Activated CD8-positive, alpha-beta memory T cell treated with anti-CD3 and anti-CD28 coated beads, Interleukin-2, amount 10 ng/mL, durations not matched to agents 7 days and 5 days (primary cell): ENCODE measurements at regions not wholly inside any gene's neighbourhood (a gene's known extent, or its start where the extent isn't known, plus 50 kb on each side); places are given as distances from the start of the nearest gene placed in this dataset.

ENCODE experiments used
- ATAC-seq: fragments of 150-1000 bp; cut with Tn5 transposase; one replicate; pipeline ENCODE4 v1.10.0; 2021; ENCODE audit warnings: moderate library complexity
- CTCF ChIA-PET: fragments of 350-600 bp; sonication (Branson Sonifier 250); formaldehyde crosslinking; loops from one replicate; lab custom pipeline; 2021; ENCODE audit warnings: antibody characterized with exemption; lab: Charles Lee
- DNase-seq: peaks from one replicate; pipeline ENCODE4 v3.0.0-alpha.2; 2020
- H3K27ac Mint-ChIP-seq: one replicate; pipeline ENCODE4 v1.8.0; 2021; ENCODE audit warnings: mild to moderate bottlenecking, mixed read lengths
- H3K27me3 Mint-ChIP-seq: one replicate; pipeline ENCODE4 v1.8.0; 2021; ENCODE audit warnings: mixed read lengths
- H3K36me3 Mint-ChIP-seq: one replicate; pipeline ENCODE4 v1.8.0; 2021; ENCODE audit warnings: mild to moderate bottlenecking, mixed read lengths
- H3K4me1 Mint-ChIP-seq: one replicate; pipeline ENCODE4 v1.8.0; 2021; ENCODE audit warnings: mixed read lengths
- H3K4me3 Mint-ChIP-seq: one replicate; pipeline ENCODE4 v1.8.0; 2021; ENCODE audit warnings: mild to moderate bottlenecking, moderate library complexity, mixed read lengths
- H3K9me3 Mint-ChIP-seq: one replicate; pipeline ENCODE4 v1.8.0; 2022; ENCODE audit warnings: low read depth, mixed read lengths

DNA sequence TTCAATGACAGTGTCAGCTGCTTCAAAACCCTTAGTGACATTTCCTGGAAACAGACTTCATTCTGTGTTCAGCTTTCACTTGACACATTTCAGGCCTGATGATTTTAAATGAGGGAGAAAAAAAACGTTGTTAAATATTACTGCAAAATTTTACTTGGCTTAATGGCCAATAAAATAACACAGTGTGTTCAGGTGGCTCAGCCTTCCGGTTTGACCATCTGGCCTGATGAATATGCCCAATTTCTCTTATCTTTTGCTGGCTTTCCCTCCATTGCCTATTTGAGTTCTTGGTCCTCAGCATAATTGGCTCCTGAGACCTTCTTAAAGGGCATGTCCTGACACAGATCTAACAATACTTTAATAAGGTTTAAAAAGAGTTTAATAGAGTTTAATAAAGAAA lies 462.4 kb downstream of the ADRA2A start:
- Mint-ChIP-seq H3K9me3 (no peaks in the 10 kb centered on the region), H3K27me3 (peaks cover 3% of the 10 kb centered on the region), H3K27ac (no peak overlapping the region), H3K36me3 (no peaks in the 10 kb centered on the region), H3K4me1 (no peaks in the 10 kb centered on the region), H3K4me3 (no peak overlapping the region)
- CTCF ChIA-PET: no interaction called here
- DNase-seq: no peak
- ATAC-seq: no peak

DNA sequence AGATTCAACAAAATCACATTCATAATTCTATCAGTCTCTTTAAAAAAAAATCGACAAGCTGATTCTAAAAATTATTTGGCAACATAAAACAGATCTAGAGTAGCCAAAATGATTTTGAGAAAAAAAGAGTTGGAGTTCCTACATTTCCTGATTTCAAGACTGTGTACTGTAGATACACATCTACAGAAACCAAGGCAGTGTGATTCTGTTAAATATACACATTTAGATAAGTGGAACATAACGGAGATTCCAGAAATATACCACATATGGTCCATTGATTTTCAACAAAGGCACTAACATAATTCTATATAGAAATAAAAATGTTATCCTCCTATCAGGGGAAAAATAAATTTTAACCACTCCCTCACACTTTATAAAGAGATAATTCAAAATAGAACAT lies 467.0 kb downstream of the ADRA2A start:
- DNase-seq: no peak
- H3K9me3 Mint-ChIP-seq: no peaks in the 10 kb centered on the region
- CTCF ChIA-PET: no interaction called here
- no peak overlapping the region for H3K27ac Mint-ChIP-seq
- no peaks in the 10 kb centered on the region for H3K27me3 Mint-ChIP-seq
- no peak overlapping the region for H3K4me3 Mint-ChIP-seq
- no peaks in the 10 kb centered on the region for H3K36me3 Mint-ChIP-seq
- ATAC-seq: no peak
- no peaks in the 10 kb centered on the region for H3K4me1 Mint-ChIP-seq

DNA sequence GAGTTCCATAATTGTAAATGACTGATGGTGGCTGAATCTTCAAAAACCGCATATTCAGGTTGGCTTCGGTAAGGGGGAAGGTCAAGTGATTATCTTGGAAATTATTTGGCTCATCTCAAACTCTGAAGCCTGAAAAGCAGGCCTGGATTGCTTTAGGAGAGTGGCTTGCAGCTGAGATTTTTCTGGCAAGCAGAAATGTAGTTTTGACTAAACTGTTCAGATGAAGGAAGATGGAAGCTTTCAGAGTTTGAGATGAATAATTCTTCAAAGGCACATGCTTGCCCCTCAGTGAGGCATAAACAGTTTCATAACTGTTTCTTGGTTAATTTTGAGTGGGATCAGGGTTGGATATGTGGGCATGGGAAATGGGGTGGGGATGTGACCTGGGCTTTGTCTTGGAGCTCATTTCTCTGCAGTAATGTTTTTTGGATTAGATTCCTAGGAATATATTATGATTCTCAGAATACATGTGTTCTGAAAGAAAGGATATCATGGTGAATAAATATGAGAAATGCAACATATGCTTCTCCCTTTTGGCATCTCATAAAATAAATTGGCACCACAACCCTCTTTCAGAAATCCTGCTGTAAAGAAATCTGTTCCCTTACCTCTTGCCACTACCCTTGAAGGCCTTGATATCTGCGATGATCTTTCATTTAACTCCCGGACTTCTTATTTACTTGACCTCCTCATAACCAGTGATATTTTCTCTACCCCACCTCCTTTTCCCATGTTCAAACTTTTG lies 469.2 kb downstream of the ADRA2A start:
- no peaks in the 10 kb centered on the region for H3K36me3 Mint-ChIP-seq
- no peak overlapping the region for H3K4me3 Mint-ChIP-seq
- no peak for ATAC-seq
- CTCF ChIA-PET: no interaction called here
- no peaks in the 10 kb centered on the region for H3K9me3 Mint-ChIP-seq
- no peak for DNase-seq
- no peaks in the 10 kb centered on the region for H3K27me3 Mint-ChIP-seq
- H3K27ac Mint-ChIP-seq: no peak overlapping the region
- H3K4me1 Mint-ChIP-seq: no peaks in the 10 kb centered on the region

DNA sequence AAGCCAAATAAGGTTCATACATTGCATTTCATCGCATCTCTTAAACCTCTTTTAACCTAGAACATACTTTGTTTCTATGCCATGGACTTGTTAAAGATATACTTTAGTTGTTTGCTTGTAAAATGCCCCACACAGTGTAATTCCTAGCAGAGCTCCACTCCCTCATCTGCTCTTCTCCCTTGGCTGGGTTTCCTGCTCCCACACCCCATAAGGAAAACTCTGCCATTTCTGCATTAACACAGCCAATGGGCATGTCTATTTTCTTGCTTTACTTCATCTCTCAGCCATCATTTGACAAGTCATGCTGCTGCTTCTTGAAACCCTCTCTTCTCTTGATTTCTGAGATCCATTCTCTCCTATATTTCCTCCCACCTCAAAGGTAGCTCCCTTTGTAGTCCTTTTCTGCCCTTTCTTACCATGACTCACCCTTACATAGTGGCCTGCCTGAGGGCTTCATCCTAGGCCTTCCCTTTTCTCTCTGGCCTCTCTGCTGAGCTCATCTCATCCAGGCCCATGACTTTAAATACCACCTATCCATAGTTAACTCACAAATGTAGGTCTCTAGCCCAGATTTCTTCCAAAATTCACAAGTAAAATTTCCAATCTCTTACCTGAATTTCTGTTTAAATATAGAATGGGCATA lies 471.4 kb downstream of the ADRA2A start:
- CTCF ChIA-PET: no interaction called here
- Mint-ChIP-seq H3K9me3 (no peaks in the 10 kb centered on the region), H3K4me1 (no peaks in the 10 kb centered on the region), H3K36me3 (no peaks in the 10 kb centered on the region), H3K4me3 (no peak overlapping the region), H3K27me3 (no peaks in the 10 kb centered on the region), H3K27ac (no peak overlapping the region)
- DNase-seq (no peak), ATAC-seq (no peak)

DNA sequence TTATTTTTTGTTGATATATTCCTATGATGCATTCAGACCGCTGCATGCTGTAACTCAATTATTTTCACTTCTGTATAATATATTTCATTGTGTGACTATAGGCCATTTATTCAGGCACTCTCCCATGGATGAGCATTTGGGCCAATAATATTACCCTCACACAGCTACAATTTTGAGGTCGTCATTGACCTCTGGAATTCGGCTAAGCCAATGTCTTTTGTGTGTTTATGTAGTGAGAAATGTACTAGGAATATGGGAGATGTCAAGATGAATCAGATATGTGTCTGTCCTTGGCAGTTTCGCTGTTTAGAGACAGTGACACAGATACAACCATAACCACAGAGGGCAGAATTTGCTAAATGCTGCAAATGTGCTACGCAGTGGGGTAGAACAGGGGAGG lies 474.2 kb downstream of the ADRA2A start:
- ATAC-seq (no peak), DNase-seq (no peak)
- Mint-ChIP-seq H3K27me3 (no peaks in the 10 kb centered on the region), H3K27ac (no peak overlapping the region), H3K9me3 (no peaks in the 10 kb centered on the region), H3K36me3 (no peaks in the 10 kb centered on the region), H3K4me3 (no peak overlapping the region), H3K4me1 (no peaks in the 10 kb centered on the region)
- CTCF ChIA-PET: no interaction called here

DNA sequence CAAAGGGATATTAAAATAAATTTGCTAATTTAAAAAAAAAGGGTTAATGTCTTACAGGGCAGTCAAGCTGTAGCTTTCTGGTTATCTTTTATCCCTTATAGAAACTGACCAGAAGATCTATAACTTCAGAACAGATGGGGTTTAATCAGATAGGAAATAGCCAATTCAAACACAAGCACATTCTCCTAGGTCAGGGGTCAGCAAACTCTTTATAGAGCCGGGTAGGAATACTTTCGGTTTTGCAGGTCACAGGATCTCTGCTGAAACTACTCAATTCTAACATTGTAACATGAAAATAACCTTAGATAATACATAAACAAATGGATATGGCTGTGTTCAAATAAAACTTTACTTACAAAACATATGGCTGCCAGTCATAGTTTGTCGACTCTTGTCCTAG lies 479.8 kb downstream of the ADRA2A start:
- ATAC-seq (no peak), DNase-seq (no peak)
- Mint-ChIP-seq H3K36me3 (no peaks in the 10 kb centered on the region), H3K27ac (no peak overlapping the region), H3K4me3 (no peak overlapping the region), H3K27me3 (peaks cover 5% of the 10 kb centered on the region), H3K9me3 (no peaks in the 10 kb centered on the region), H3K4me1 (no peaks in the 10 kb centered on the region)
- CTCF ChIA-PET: no interaction called here

DNA sequence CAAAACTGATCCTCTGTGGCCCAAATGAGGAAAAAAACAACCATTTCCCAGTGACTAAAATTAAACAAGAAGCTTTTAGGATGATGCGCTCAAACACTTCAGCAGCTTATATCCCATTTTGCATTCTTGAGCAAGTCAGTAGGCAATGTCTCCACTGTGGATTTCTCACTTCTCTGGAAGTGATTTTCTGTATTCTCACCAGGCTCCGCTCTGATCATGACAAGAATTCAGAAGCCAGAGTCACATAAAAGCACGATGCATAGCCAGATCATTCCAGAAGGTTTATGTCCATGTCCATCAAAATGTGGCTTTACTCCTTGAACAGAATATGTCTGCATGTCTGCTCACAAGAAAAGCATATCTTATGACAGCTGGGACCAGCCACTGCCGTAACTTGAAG lies 481.4 kb downstream of the ADRA2A start:
- CTCF ChIA-PET: no interaction called here
- no peak overlapping the region for H3K4me3 Mint-ChIP-seq
- H3K4me1 Mint-ChIP-seq: no peaks in the 10 kb centered on the region
- H3K27ac Mint-ChIP-seq: no peak overlapping the region
- H3K36me3 Mint-ChIP-seq: no peaks in the 10 kb centered on the region
- ATAC-seq (no peak), DNase-seq (no peak)
- no peaks in the 10 kb centered on the region for H3K9me3 Mint-ChIP-seq
- peaks cover 5% of the 10 kb centered on the region for H3K27me3 Mint-ChIP-seq

DNA sequence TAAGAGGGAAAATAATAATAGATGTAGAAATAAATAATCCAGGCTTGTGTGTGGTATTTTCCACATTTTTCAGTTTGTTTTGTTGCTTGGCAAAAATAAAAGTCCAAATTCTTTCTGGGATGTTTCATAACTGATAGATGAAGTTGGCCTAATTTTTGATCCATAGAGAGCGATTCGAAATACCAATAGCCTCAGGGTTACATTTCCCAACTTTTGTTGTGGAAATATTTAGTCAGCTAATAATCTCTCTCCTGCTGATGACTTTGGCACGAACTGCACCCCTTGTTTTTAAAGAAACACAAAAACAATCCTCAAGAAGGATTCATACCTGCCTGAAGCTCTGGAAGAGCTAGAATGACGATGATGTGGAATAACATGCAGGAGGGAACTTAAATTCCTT lies 483.2 kb downstream of the ADRA2A start:
- H3K9me3 Mint-ChIP-seq: no peaks in the 10 kb centered on the region
- CTCF ChIA-PET: no interaction called here
- H3K27me3 Mint-ChIP-seq: peaks cover 8% of the 10 kb centered on the region
- H3K4me1 Mint-ChIP-seq: no peaks in the 10 kb centered on the region
- DNase-seq (no peak), ATAC-seq (no peak)
- no peaks in the 10 kb centered on the region for H3K36me3 Mint-ChIP-seq
- no peak overlapping the region for H3K4me3 Mint-ChIP-seq
- H3K27ac Mint-ChIP-seq: no peak overlapping the region

DNA sequence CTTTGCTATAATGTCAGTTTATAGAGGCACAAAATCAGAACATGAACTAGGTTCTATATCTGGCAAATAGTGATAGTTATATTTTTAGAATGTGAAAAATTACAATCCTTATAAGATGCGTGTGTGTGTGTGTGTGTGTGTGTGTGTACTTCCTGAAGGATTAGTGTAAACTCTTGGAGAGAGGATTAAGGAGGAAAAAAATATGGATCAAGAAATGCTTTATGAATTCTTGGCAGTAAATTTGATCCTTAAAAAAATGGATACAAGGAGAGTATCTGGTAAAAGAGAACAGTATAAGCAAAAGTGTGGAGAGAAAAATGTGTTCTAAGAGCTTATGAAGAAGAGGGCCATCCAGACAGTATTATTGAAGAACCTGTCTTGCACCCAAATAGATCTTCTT lies 484.3 kb downstream of the ADRA2A start:
- DNase-seq: no peak

DNA sequence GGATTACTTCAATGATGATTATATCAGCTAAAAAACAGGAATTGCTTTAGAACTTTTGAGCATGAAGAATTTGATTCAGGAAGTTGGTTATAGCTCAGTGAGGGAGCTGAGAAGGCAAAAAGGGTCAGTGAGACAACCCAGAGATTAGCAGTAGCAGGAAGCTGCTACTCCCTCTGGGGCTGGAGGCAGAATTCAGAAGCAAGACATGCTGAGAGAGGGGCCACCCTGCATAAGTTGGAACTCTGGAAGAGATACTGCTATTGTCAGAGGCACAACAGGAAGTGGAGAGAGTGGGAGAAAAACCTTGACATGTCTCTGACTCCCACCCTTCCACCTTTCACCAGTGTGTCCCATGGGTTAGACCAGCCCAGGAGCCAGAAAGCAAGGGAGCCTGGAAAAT lies 488.7 kb downstream of the ADRA2A start:
- Mint-ChIP-seq H3K4me3 (no peak overlapping the region), H3K4me1 (no peaks in the 10 kb centered on the region), H3K27ac (no peak overlapping the region), H3K27me3 (peaks cover 8% of the 10 kb centered on the region), H3K36me3 (no peaks in the 10 kb centered on the region), H3K9me3 (no peaks in the 10 kb centered on the region)
- CTCF ChIA-PET: no interaction called here
- ATAC-seq: no peak
- DNase-seq: no peak

More for the DNA sequence above, 484.3 kb downstream of the ADRA2A start:
- no peak for ATAC-seq
- CTCF ChIA-PET: no interaction called here
- no peak overlapping the region for H3K27ac Mint-ChIP-seq
- no peaks in the 10 kb centered on the region for H3K9me3 Mint-ChIP-seq
- H3K27me3 Mint-ChIP-seq: peaks cover 8% of the 10 kb centered on the region
- H3K4me3 Mint-ChIP-seq: no peak overlapping the region
- no peaks in the 10 kb centered on the region for H3K4me1 Mint-ChIP-seq
- H3K36me3 Mint-ChIP-seq: no peaks in the 10 kb centered on the region

DNA sequence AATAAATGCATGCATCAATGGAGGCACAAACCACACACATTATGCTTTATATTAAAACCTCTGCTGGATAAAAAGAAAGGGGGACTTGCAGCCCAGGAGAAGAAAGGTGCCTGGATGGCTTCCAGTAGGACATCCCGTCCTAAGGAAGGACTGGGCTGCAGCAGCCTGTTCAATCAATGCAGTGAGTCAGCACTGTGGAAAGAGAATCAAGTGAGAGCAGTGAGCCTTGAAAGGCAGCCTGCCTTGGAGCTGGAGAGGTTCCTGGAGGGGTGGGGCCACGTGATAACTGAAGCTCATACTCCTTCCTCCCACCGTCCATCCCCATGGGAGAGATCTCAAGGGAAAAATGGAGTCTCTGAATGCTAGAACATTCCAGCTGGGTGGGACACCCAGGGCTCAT lies 501.2 kb downstream of the ADRA2A start:
- Mint-ChIP-seq H3K9me3 (peaks cover 2% of the 10 kb centered on the region), H3K27ac (no peak overlapping the region), H3K4me3 (no peak overlapping the region), H3K4me1 (no peaks in the 10 kb centered on the region), H3K36me3 (no peaks in the 10 kb centered on the region), H3K27me3 (no peaks in the 10 kb centered on the region)
- DNase-seq: no peak
- ATAC-seq: no peak
- CTCF ChIA-PET: no interaction called here

DNA sequence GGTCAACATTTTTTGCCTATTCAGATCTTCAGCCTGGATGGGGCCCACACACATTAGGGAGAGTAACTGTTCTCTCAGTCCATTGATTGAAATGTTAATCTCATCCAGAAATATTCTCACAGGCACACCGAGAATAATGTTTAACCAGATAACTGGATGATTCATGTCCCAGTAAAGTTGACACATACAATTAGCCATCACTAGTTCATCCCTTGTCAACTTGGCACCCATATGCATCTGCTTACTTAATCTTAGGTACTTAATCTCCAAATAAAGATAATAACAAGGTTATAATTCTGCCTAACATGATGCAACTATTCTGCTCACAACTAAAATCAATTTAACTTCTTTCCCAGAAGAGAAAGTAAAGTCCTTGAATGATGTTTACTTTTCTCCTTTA lies 502.6 kb downstream of the ADRA2A start:
- DNase-seq: no peak
- Mint-ChIP-seq H3K36me3 (no peaks in the 10 kb centered on the region), H3K9me3 (no peaks in the 10 kb centered on the region), H3K27ac (no peak overlapping the region), H3K4me1 (no peaks in the 10 kb centered on the region), H3K4me3 (no peak overlapping the region), H3K27me3 (no peaks in the 10 kb centered on the region)
- no peak for ATAC-seq
- CTCF ChIA-PET: no interaction called here

DNA sequence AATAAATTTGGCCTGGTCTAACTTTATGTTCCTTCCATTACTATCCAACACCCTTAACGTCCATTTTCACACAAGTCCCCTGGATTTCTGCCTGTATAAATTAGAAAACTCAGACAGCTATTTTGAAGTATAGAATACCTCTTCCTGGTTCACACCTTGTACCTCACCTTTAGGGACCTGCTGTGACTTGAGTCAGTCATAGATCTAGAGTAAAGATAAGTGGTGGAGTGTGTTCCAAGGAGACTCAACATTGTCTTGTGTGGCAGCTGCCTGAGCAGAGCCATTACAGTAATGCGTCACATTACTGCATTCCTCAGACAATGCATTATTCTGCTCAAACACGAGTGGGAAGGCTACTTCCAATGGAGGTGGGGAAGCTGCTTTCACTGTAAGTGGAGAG lies 513.9 kb downstream of the ADRA2A start:
- H3K4me3 Mint-ChIP-seq: no peak overlapping the region
- H3K4me1 Mint-ChIP-seq: no peaks in the 10 kb centered on the region
- DNase-seq: no peak
- H3K27ac Mint-ChIP-seq: no peak overlapping the region
- CTCF ChIA-PET: no interaction called here
- no peaks in the 10 kb centered on the region for H3K27me3 Mint-ChIP-seq
- no peak for ATAC-seq
- H3K36me3 Mint-ChIP-seq: no peaks in the 10 kb centered on the region
- no peaks in the 10 kb centered on the region for H3K9me3 Mint-ChIP-seq

DNA sequence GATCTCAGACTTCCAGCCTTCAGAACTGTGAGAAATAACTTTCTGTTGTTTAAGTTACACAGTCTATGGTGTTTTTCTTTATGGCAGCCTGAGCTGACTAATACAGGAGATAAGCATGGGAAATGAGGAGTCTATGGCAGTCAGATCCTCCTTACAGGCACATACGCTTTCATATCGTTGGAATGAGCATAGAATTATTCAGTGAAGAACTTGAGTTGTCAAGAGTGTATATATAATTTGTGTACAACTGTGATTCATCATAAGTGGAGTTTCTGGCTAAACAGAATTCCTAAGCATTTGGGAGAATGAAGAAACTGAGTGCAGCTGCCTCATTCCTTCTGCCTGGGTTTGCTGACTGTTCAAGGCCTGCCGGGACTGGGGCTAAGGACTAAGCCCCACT lies 516.7 kb downstream of the ADRA2A start:
- Mint-ChIP-seq H3K4me3 (no peak overlapping the region), H3K9me3 (no peaks in the 10 kb centered on the region), H3K36me3 (no peaks in the 10 kb centered on the region), H3K27me3 (no peaks in the 10 kb centered on the region), H3K4me1 (no peaks in the 10 kb centered on the region), H3K27ac (no peak overlapping the region)
- DNase-seq (no peak), ATAC-seq (no peak)
- CTCF ChIA-PET: no interaction called here
